HFF-Myc (cell line): ENCODE measurements at regions not wholly inside any gene's neighbourhood (a gene's known extent, or its start where the extent isn't known, plus 50 kb on each side); places are given as distances from the start of the nearest gene placed in this dataset.

Experiments
- DNase-seq: peaks from one replicate; pipeline ENCODE4 v3.0.0-alpha.2; 2011; ENCODE audit warnings: low read depth; ENCODE audit errors: extremely low read depth
- H3K4me3 ChIP-seq: replicated peaks from 2 replicates; pipeline ENCODE4 v1.5.1; 2011; ENCODE audit warnings: low read depth, mild to moderate bottlenecking, control low read depth, low read length
- TF ChIP-seq, protein P1 (sequence below): IDR thresholded peaks from 2 replicates; pipeline ENCODE4 v1.5.1; 2012; ENCODE audit warnings: mild to moderate bottlenecking, low read depth, low read length, control low read depth; ENCODE audit errors: missing control alignments

DNA sequence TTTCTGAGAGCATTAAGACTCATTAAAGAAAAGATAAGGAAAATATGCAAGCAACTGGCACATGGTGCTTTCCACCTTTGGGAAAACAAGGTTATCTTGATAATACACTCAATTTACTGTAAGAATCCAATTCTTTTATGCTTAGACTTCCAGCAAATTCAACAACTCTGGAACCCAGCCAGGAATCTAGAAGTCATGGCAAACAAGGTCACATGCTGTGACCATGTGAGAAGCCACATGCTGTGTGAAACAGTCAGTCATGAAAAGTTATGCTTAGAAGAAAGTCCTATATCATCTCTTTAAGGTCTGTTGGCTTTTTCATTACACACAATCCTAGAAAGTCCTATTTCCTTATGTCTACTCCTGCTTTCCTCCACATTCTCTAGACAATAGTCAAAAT is 581.8 kb upstream of the C9orf72 start:
- DNase-seq: no peak
- no peak overlapping the region for H3K4me3 ChIP-seq
- TF ChIP-seq, protein P1, sequence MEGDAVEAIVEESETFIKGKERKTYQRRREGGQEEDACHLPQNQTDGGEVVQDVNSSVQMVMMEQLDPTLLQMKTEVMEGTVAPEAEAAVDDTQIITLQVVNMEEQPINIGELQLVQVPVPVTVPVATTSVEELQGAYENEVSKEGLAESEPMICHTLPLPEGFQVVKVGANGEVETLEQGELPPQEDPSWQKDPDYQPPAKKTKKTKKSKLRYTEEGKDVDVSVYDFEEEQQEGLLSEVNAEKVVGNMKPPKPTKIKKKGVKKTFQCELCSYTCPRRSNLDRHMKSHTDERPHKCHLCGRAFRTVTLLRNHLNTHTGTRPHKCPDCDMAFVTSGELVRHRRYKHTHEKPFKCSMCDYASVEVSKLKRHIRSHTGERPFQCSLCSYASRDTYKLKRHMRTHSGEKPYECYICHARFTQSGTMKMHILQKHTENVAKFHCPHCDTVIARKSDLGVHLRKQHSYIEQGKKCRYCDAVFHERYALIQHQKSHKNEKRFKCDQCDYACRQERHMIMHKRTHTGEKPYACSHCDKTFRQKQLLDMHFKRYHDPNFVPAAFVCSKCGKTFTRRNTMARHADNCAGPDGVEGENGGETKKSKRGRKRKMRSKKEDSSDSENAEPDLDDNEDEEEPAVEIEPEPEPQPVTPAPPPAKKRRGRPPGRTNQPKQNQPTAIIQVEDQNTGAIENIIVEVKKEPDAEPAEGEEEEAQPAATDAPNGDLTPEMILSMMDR: no peak

DNA sequence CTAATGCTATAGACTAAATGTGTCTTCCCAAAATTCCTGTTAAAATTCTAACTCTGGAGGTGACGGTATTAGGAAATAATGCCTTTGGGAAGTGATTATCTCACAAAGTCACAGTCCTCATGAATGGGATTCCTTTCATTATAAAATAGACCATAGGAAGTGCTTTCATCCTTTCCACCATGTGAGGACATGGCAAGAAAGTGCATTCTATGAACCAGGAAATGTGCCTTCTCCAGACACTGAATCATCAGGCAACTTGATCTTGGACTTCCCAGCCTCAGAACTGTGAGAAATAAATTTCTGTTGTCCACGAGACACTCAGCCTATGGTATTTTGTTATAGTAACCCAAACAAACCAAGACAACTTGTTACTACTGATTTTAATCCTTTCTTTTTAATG is 582.4 kb upstream of the C9orf72 start:
- no peak for DNase-seq
- H3K4me3 ChIP-seq: no peak overlapping the region
- TF ChIP-seq, protein P1: no peak

DNA sequence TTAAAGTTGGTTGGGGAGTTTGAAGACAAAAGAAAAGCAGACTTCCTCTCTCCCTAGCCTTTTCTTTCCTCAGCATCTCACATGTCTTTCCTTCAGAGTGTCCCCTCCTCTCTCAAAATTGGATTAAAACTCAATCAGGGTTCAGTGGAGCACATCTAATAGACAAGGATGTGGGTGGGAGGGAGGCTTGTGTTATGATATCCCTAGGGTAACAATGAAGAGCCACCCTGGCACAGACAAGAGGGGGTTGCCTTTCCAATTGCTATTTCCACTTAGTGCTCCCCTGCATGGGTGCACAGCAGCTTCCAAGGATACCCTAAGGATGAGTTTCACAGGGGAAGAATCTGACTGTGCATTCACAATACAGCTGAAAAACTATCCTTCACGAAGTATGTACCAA is 585.2 kb upstream of the C9orf72 start:
- no peak overlapping the region for H3K4me3 ChIP-seq
- TF ChIP-seq, protein P1: no peak
- no peak for DNase-seq

DNA sequence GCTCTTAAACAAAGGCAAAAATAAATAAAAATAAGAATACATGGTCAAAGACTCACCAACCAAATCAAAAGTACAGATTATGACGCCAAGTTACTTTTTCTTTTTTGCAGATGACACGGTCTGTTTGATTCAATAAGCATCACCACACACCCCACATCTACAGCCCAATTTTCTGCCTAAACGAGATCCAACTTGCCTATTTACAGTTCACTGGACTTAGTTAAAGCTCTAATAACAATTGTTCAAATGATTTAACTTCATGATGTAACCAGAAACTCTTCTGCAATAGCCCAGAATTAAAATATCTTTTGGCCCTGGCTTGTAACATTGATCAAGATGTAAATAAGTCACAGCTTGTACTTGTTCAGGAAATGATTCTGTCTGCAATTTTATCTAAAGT is 590.3 kb upstream of the C9orf72 start:
- DNase-seq: no peak
- H3K4me3 ChIP-seq: no peak overlapping the region
- TF ChIP-seq, protein P1: no peak

DNA sequence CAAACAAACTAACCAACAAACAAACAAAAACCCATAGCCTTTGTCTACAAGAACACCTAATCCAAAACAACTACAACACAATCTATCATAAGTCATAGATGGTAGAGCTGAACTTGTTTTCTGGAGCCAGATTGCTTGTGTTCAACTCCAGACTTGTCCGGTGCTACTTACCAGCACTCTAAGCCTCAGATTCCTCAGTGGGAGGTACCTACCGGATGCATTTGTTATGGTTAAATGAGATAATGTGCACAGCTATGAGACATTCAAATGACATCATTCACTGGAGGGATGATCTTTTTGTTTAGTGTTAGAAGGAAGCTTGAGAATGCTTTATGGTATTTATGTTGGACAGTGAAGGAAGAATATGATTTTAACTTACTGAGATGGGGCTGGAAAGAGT is 592.9 kb upstream of the C9orf72 start:
- no peak overlapping the region for H3K4me3 ChIP-seq
- no peak for DNase-seq
- TF ChIP-seq, protein P1: no peak

DNA sequence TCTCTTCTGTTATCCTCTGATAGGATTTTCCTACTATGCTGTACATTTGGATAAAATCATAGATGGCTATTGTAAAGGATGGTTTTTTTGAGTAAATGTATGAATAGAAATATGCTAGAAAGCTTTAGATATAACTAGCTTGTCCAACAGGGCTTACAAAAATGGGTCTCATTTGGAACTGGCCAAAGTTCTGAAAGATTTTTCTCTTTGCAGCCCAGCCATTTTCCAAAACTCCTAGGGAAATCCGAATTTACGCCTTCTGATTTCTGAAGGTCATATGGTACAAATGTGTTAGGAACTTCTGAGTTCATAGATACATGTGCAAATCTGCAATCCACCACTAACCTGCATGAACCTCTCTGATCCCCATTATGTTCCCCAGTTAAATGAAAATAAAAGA is 603.9 kb upstream of the C9orf72 start:
- DNase-seq: no peak
- TF ChIP-seq, protein P1: no peak

DNA sequence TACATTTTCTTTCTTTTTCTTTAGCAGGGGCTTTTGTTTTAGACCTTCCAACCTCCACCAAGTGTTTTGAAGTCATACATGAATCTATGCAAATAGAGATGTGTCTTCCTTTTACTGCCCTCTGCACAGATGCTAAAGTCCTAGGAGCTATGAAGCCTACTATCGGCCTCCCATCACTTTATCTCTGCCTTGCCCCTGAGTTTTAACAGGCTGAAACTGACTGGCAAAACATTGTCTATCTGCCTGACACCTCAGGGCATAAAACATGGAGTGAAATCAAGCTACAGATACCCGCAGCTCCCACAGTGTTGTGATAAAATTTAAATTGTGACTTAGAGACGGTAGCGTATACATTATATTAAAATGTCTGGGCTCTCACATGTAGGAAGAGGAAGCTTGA is 604.6 kb upstream of the C9orf72 start:
- no peak for DNase-seq
- H3K4me3 ChIP-seq: no peak overlapping the region
- TF ChIP-seq, protein P1: no peak

More for the DNA sequence above, 603.9 kb upstream of the C9orf72 start:
- no peak overlapping the region for H3K4me3 ChIP-seq
